DMS114 treated with DMSO at 0.1 percent for 48 hours (cell line): ENCODE measurements at regions not wholly inside any gene's neighbourhood (a gene's known extent, or its start where the extent isn't known, plus 50 kb on each side); places are given as distances from the start of the nearest gene placed in this dataset.
"Not testable (repeated sequence)": the region's sequence is repeated elsewhere in the genome, so short reads cannot be mapped to it uniquely, and the experiment has no call there.

Source experiments
- DNase-seq: peaks from one replicate; lab custom pipeline; 2025; ENCODE audit not compliant: unreplicated experiment; lab: John Stamatoyannopoulos, UW

- DNase-seq: no peak
Observed at GRCh38 chr3:106829206-106829605, 548.0 kb upstream of the CCDC54 start.

GRCh38 chr3:106830334-106830733 lies 546.9 kb upstream of the CCDC54 start:
- DNase-seq: no peak

GRCh38 chr3:106836906-106837305 lies 540.3 kb upstream of the CCDC54 start:
- DNase-seq: no peak

- DNase-seq: no peak
Observed at GRCh38 chr3:106837616-106838015, 539.6 kb upstream of the CCDC54 start.

- DNase-seq: no peak
Observed at GRCh38 chr3:106839576-106840280, 537.5 kb upstream of the CCDC54 start.

GRCh38 chr3:106840319-106840718 lies 536.9 kb upstream of the CCDC54 start:
- DNase-seq: no peak

GRCh38 chr3:106842151-106842550 lies 535.1 kb upstream of the CCDC54 start:
- no peak for DNase-seq

GRCh38 chr3:106844638-106845037 lies 532.6 kb upstream of the CCDC54 start:
- no peak for DNase-seq

GRCh38 chr3:106848099-106848498 lies 529.1 kb upstream of the CCDC54 start:
- no peak for DNase-seq

GRCh38 chr3:106850437-106850836 lies 526.8 kb upstream of the CCDC54 start:
- no peak for DNase-seq

GRCh38 chr3:106858321-106858720 lies 518.9 kb upstream of the CCDC54 start:
- not testable (repeated sequence) for DNase-seq

GRCh38 chr3:106860182-106860581 lies 517.1 kb upstream of the CCDC54 start:
- DNase-seq: no peak

- no peak for DNase-seq
Observed at GRCh38 chr3:106862067-106862466, 515.2 kb upstream of the CCDC54 start.

- no peak for DNase-seq
Observed at GRCh38 chr3:106877627-106878026, 499.6 kb upstream of the CCDC54 start.

GRCh38 chr3:106880206-106880605 lies 497.0 kb upstream of the CCDC54 start:
- no peak for DNase-seq

- DNase-seq: no peak
Observed at GRCh38 chr3:106881186-106881585, 496.1 kb upstream of the CCDC54 start.

- DNase-seq: no peak
Observed at GRCh38 chr3:106882297-106882696, 494.9 kb upstream of the CCDC54 start.

- no peak for DNase-seq
Observed at GRCh38 chr3:106906074-106906473, 471.2 kb upstream of the CCDC54 start.

- DNase-seq: no peak
Observed at GRCh38 chr3:106908181-106908938, 468.9 kb upstream of the CCDC54 start.

- DNase-seq: no peak
Observed at GRCh38 chr3:106913111-106913698, 464.0 kb upstream of the CCDC54 start.

- no peak for DNase-seq
Observed at GRCh38 chr3:106913966-106914365, 463.3 kb upstream of the CCDC54 start.

GRCh38 chr3:106920609-106921008 lies 456.6 kb upstream of the CCDC54 start:
- DNase-seq: no peak
